ENCODE measurements at regions not wholly inside any gene's neighbourhood (a gene's known extent, or its start where the extent isn't known, plus 50 kb on each side); places are given as distances from the start of the nearest gene placed in this dataset.

DNA sequence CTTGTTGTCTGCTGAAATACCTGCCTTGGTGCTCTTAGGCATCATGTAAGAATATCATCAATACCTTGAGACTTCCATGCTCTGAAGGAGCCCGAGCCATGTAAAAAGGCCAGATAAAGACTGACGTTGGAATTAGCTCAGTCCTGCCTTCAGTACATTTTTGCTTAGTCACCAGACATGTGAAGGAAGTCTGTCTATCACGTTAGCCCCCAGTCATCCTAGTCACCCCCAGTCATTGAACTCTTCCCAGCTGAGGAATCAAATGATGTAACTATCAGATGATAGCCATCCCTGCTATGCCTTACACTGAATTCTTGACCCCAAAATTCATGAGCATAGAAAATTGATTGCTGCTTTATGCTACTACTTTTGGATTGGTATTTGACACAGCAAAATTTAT is 351.2 kb upstream of the SGO1 start:
- TF ChIP-seq EZH2 (IDR thresholded peaks at IDR 0.05; ENCODE audit: low read depth, unreplicated experiment) (no peak), CTCF (conservative IDR thresholded peaks at IDR 0.05; ENCODE audit: low read depth in 2 of 2) (no peak), JUNB (IDR thresholded peaks at IDR 0.05; ENCODE audit: unreplicated experiment) (no peak), NANOG (IDR thresholded peaks at IDR 0.05; ENCODE audit: borderline replicate concordance) (no peak), ZNF114 (CRISPR knock-in tag; IDR thresholded peaks at IDR 0.05) (no peak), POLR2AphosphoS5 (IDR thresholded peaks at IDR 0.05; ENCODE audit: low read depth) (no peak), EZH2phosphoT487 (IDR thresholded peaks at IDR 0.05; ENCODE audit: unreplicated experiment) (no peak)
- TF ChIP-seq, protein P1, sequence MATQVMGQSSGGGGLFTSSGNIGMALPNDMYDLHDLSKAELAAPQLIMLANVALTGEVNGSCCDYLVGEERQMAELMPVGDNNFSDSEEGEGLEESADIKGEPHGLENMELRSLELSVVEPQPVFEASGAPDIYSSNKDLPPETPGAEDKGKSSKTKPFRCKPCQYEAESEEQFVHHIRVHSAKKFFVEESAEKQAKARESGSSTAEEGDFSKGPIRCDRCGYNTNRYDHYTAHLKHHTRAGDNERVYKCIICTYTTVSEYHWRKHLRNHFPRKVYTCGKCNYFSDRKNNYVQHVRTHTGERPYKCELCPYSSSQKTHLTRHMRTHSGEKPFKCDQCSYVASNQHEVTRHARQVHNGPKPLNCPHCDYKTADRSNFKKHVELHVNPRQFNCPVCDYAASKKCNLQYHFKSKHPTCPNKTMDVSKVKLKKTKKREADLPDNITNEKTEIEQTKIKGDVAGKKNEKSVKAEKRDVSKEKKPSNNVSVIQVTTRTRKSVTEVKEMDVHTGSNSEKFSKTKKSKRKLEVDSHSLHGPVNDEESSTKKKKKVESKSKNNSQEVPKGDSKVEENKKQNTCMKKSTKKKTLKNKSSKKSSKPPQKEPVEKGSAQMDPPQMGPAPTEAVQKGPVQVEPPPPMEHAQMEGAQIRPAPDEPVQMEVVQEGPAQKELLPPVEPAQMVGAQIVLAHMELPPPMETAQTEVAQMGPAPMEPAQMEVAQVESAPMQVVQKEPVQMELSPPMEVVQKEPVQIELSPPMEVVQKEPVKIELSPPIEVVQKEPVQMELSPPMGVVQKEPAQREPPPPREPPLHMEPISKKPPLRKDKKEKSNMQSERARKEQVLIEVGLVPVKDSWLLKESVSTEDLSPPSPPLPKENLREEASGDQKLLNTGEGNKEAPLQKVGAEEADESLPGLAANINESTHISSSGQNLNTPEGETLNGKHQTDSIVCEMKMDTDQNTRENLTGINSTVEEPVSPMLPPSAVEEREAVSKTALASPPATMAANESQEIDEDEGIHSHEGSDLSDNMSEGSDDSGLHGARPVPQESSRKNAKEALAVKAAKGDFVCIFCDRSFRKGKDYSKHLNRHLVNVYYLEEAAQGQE (IDR thresholded peaks at IDR 0.05; ENCODE audit: unreplicated experiment), result no peak
